C1 segment of cervical spinal cord (tissue), 14 donors: ENCODE measurements at regions not wholly inside any gene's neighbourhood (a gene's known extent, or its start where the extent isn't known, plus 50 kb on each side); places are given as distances from the start of the nearest gene placed in this dataset.

Experiments used
- DNase-seq, 14 donors: peaks; one replicate each; lab custom pipeline; 2025; lab: John Stamatoyannopoulos, UW

DNA sequence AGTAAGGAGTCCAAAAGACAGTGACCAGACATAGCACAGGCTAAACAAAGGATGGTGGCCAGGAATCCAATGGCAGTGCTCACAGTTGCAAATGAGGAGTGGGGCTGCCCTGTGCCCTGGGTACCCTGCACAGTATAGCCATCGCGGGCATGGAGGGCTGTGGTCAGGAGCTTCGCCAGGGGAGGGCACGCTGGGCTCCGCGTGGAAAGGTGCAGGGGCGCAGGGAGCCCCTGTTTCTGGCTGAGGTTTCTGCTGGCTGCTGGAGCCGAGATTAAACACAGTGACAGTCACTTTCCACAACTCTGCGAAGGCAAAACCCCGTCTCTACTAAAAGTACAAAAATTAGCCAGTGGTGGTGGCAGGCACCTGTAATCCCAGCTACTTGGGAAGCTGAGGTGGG is 194.7 kb downstream of the GALR1 start:
- no peak for DNase-seq

- no peak for DNase-seq
Observed at GRCh38 chr18:77448046-77448445, 198.4 kb downstream of the GALR1 start.

- DNase-seq = no peak
Observed at GRCh38 chr18:77455004-77455403, 205.4 kb downstream of the GALR1 start.

- no peak for DNase-seq
Observed at GRCh38 chr18:77457681-77458080, 208.0 kb downstream of the GALR1 start.

- DNase-seq = no peak
Observed at GRCh38 chr18:77461062-77461688, 211.5 kb downstream of the GALR1 start.

DNA sequence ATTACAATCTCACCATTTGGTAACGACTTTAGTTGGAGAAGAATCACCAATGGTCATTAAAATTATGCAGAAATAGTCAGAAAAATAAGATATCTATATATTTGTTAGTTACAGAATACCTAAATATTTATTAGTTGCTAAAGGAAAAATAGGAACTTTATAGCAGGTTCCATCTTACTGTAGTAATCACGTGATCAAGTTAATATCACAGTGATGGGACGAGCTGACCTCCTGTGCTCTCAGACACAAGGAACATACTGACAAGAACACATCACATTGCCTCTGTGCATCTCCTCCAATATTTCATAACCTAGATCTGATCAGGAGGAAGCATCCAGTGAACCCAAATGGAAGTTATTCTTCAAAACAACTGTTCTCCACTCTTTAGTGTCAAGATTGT is 215.3 kb downstream of the GALR1 start:
- no peak for DNase-seq

DNA sequence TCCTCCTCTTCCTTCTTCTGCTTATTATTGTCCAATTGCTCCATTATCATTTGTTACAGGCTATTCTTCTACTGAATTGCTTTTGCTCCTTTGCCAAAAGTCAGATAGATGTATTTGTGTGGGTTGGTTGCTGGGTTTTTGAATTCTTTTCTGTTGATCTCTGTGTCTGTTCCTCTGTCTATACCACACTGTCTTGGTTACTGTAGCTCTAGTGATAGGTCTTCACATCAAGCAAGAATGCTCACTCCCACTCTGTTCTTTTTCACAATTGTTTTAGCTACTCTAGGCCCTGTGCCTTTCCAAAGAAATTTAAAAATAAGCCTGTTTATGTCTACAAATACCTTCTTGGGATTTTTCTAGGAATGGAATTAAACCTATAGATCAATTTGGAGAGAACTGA is 217.2 kb downstream of the GALR1 start:
- no peak for DNase-seq

GRCh38 chr18:77469131-77469530 is 219.5 kb downstream of the GALR1 start:
- DNase-seq = no peak

GRCh38 chr18:77470569-77471413 is 221.1 kb downstream of the GALR1 start:
- DNase-seq = no peak

DNA sequence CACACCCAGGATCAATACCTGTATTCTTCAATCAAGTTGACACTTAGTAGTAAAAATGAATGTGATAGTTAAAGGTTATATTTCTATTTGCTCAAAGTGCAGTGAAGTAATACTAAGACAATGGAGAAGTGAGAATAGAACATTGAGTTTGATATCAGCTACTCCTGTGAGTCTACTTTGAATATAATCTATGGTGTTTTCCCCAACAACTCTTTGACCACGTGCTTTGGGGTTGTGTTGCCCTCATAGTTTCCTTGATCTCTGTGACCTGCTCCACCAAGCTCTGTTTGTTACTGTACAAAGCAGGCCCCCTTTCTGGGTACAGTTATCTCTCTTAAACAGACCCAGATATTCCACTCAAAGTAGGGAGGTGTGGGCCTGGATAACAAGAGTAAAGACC is 222.9 kb downstream of the GALR1 start:
- DNase-seq = no peak

DNA sequence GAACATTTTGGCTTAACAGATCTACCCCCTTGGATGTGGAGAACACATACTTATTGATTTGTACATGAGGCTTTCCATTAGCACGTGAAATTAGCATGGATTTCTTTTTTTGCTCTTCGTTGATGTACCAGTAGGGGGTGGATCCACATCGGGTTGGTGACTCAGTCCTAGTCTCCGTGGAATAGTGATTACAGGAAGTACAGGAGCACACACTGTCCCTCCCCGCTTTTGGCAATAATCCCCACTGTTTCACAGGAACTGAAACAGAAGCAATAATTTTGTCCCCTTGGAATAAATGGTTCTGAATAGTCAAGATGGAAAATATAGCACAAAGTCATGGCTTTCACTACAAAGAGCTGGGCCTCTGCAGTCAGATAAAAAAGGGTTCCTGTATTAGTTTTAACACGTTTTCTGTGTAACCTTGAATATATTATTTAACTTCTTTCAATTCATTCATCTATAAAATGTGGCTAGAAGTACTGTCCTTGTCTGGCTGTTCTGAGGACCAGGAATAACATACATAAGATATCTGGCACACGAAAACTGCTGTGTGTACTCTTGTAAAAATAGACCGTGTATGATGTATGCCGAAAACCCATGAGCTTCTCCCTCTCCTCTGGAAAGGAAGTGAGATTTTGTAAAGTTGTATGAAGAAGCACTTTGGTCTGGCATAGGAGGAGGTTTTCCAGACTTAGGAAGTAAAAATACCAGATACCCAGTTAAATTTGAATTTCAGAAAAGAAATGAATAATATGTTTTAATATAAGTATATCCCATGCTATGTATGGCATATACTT is 229.2 kb downstream of the GALR1 start:
- peak in 2 of 14 donors; percentile 3 to 4 for DNase-seq

DNA sequence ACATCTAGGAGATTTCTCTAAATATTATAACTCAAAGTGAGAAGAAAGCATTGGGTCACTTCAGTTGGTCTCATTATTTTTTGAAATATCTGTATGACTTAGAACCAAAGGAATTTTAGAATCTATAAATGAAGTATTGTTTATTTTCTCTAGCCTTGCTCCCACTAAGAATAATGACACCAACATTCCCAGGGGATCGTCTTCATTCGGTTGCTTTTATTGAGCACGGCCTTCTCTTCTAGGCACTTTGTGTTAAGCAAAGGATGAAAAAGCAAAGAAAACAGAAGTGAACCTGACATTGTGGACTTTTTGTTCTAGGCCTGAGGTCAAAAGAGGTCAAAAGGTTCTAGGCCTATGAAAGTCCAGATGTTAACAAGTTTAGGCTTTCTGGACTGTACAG is 231.9 kb downstream of the GALR1 start:
- no peak for DNase-seq

DNA sequence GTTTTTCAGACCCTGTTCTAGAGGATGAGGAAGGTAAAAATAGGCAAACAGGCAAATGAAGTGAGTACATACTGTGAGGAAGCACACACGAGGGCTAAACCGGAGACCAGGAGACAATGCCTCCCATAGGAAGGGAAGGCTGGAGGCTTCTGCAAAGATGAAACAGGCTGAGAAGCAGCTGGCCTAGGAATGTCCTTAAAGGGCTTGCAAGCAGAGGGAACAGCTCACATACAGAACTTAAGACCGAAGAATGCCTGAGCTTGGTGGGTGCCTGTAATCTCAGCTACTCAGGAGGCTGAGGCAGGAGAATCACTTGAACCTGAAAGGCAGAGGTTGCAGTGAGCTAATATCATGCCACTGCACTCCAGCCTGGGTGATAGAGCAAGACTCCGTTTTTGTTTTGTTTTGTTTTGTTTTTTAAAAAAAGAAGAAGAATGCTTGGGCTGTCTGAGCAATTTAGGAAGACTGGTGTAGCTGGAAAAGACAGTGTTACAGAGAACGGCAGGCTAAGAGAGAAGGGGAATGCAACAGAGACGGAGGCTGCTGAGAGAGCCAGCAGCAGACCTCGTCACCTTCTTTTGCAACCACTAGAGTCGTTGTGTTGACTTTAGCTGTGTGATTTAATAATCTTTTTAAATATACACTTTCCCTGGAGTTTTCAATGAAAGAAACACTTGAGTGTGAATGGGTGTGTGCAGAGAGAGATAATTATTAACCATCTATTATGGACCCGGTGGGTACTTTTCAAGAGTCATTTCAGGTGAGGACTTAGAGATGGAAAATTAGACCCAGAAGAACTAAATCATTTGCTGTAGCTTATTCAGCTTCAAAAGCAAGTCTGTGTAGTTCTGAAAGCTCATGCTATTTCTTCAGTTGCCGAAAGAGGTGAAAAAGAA is 232.8 kb downstream of the GALR1 start:
- no peak for DNase-seq

DNA sequence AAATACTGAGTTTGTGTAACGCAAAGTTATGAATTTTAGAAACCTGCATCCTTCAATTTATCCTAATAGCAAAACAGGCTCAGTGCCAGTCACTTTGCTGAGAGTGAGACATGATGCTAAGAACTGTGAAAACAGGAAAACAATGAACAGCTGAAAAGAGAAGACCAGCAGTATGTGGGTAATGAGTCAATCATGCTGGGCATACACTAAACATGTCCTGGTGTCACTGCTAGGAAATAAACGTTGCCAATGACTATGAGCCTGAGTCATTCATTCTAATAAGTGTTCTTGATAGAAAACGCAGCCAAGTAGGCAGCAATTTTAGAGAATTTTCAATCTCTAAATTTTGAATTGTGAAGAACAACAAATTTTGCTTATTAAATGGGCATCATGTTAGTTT is 237.3 kb downstream of the GALR1 start:
- DNase-seq = no peak

- no peak for DNase-seq
Observed at GRCh38 chr18:77487951-77488740, 238.5 kb downstream of the GALR1 start.

- no peak for DNase-seq
Observed at GRCh38 chr18:77495079-77495478, 245.4 kb downstream of the GALR1 start.

- DNase-seq = no peak
Observed at GRCh38 chr18:77495982-77496690, 246.5 kb downstream of the GALR1 start.

GRCh38 chr18:77501266-77501665 is 251.6 kb downstream of the GALR1 start:
- no peak for DNase-seq

DNA sequence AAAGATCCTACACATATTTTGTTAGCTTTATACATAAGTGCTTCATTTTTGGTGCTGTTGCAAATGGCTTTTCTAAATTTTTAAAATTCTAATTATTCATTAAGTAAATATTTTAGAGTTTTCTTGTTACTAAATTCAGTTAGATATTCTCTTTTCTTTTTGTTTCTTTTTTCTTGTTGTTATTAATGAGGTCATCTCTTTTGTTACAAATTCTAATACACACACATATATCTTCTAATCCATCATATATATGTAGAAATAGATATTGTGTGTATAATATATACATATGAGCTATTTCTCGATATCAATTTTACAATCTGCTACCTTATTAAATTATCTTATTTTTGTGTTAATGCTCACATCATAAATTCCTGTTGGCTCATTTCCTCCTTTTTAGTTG is 255.9 kb downstream of the GALR1 start:
- DNase-seq = no peak

- DNase-seq = no peak
Observed at GRCh38 chr18:77512152-77512551, 262.5 kb downstream of the GALR1 start.
